Stimulated activated CD4-positive, alpha-beta T cell treated with anti-CD3 and anti-CD28 coated beads, Interleukin-4, amount 100 ng/mL, for 48 hours (primary cell): ENCODE measurements at regions not wholly inside any gene's neighbourhood (a gene's known extent, or its start where the extent isn't known, plus 50 kb on each side); places are given as distances from the start of the nearest gene placed in this dataset.
"Not testable (repeated sequence)": the region's sequence is repeated elsewhere in the genome, so short reads cannot be mapped to it uniquely, and the experiment has no call there.

Experiments used
- DNase-seq, 2 donors: peaks; one replicate each; pipeline ENCODE4 v3.0.0-alpha.2; 2020; ENCODE audit warnings: low read depth in 2 of 2

DNA sequence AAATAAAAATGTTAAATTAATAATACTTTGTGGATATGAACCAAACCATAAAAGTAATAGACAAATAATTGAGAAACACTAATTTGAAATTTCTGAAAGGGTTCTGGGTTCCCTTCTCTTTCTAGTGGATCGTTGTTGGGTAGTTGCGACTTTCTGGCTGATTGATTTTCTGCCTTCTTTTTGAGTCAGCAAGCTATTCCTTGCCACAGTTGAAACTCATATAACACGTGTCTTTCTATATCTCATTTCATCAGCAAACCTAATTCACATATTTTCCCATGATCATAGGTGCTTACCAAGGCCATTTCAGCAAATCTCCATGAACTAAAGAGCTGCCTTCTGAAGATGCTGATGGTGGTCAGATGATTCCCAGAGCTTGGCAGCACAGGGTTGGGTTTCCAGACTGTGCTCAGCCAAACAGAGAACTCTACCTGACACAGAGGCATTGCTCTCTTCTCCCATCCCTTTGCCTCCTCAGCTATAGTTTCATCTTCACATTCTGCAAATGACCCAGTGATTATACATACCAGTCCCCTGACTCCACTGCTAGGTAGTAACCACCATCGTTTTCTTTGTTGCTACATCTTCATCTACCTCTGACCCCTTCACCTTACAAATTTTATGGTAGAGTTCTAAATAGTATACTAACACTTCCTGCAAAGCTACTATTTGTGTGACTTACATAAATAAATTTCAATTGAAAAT is 383.9 kb upstream of the DPH6 start:
- DNase-seq: no peak

DNA sequence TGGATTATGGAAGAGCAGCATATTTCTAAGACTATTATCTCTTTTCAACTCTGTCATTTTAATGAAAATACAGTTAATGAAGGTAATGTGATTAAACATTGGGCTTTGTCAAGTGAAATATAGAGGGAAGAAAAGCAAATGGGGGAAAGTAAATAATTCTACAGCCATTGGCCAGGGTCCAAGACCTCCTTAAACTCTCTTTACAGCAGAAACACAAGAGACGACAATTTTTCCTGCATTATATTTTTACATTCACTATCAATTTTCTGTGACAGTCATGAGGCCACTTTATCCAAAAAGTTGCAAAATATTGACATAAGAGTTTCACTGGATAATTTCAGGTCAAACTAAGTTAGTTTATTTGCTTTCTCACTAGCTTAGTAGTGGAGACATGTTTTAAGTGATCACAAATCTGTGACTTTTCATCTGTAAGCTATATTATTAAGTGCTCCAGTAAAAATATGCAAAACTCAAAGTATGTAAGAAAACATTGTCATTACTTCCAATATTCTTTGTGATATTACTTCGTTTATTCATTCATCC is 385.9 kb upstream of the DPH6 start:
- no peak for DNase-seq

DNA sequence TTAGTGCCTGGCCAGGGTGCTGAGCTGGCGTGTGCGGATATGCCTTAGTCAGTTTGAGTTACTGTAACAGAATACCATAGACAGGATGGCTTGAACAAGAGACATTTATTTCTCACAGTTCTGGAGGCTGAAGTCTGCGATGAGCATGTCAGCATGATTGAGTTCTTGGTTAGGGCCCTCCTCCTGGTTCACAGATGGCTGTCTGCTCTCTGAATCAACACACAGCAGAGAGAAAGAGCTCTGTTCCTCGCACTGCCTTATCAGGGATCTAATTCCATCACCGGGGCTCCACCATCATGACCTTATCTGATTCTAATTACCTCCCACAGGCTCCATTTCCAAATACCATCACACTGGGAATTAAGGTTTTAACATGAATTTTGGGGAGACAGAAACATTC is 386.6 kb upstream of the DPH6 start:
- no peak for DNase-seq

DNA sequence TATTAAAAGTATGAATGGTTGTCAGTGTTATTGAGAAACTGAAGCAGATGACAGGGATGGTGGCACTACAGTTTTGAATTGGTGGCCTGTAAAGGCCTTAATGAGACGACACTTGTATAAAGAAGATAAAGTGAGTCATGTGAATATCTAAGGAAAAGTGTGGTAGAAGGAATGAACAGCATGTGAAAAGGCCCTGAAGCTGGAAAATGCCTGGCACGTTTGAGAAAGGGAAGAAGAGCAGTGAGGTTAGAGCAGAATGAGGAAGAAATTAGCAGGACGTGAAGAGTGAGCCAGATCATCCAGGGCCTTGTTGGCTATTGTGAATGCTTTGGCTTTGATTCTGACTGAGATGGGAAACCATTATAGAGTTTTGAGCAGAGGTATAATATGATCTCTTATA is 387.6 kb upstream of the DPH6 start:
- DNase-seq: no peak

DNA sequence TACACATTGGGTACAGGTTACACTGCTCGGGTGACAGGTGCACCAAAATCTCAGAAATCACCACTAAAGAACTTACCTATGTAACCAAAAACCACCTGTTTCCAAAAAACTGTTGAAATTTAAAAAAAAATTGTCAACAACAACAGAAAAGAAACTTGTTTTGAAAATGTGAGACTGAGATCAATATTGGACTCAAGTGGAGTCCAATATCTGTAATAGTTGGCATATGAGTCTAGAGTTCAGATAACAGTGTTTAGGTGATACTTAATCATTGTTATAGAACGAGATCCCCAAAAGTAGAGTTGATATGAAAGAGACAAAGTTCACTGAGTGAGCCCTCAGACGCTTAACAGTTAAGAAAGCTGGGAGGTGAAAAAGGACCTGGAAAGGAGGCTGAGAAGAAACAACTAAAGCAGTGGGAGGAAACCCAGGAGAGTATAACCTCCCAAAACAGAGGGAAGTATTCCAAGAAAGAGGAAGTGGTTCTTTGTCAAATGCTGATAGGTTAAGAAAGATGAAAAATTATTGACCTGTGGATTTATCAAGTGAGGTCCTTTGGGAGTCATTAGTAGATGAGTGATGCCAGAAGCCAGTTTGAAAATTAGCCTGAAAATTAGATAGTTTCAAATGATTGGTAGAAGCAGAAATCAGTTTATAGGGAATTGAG is 388.6 kb upstream of the DPH6 start:
- DNase-seq: no peak

DNA sequence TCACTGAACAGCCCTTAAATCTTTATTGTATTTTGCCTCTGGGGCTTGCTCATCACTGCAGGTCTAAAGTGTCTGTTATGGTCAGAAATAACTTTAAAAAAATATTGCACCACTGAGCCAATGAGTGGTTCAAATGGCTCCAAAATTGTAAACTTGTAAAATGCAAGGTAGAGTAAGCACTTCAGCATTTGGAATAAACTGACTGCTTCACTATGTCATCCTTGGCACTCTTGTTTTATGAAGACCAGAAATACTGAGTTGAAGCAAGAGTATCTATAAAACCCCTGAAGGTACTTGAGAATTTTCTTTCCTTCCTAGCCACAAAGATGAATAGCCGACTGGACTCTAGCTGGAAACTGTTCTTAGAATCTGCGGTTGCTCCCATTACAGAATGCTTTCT is 390.3 kb upstream of the DPH6 start:
- DNase-seq: no peak

DNA sequence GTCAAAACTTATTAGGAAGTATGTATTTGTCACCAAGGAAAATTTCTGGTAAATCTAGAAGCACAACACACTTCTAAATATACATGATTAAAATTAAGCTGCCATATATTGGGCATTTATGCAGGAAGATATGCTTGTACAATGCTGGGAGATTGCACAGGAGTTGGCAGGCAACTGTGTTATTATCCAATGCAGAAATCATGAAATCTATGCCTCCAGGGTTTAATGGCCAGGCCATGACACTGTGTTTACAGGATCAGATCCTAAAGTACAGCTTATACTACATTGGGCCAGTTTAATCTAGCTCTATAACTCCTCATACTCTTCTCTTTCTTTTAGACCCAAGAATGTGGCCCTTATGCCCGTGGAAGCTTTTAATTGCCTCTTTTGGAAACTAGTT is 391.4 kb upstream of the DPH6 start:
- DNase-seq: no peak

DNA sequence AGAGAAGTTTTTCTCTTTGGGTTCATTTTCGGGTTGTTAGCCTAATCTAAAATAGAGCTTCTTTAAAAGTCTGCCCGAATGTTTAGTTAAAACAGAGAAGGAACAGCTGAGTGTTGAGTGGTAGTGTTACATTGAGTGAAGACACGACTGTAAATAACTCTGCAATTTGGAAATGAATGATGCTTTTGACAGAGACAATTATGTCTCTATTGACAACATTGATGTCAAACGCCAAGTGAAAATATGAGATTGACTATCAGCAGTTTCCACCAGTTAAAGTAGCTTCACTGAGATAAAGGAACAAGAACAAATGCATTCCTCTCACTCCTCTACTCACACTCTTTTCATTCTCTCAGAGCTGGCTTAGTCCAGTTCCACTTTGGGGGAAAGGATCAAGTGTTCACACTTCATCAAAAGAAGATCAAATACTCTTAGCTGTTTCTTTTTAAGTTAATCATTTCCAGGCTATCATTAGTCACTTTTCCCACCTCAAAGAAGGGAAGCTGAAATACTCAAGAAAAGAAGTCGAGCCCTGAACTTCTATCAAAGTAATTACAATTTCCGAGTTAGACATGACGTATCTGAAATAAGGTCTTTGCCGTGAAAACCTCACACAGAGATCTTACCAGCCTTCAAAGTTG is 399.1 kb upstream of the DPH6 start:
- no peak for DNase-seq

DNA sequence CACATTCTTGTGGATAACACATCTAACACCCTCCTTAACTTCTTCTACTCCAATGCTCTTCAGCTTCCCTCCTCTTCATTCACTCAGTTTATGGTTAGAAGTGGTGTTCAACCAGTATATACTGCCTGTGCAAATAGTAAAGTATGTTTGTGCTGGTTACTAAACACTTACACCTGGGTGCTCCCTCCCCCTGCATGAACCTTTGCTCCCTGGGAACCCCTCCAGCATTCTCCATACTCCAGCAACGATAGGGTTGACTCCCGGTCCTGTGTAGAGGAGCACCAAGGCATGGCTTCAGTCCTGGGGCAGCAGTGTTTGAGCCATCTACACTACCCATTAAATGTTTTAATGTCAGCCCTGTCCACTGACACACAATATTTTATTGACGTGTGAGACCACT is 407.5 kb upstream of the DPH6 start:
- no peak for DNase-seq

DNA sequence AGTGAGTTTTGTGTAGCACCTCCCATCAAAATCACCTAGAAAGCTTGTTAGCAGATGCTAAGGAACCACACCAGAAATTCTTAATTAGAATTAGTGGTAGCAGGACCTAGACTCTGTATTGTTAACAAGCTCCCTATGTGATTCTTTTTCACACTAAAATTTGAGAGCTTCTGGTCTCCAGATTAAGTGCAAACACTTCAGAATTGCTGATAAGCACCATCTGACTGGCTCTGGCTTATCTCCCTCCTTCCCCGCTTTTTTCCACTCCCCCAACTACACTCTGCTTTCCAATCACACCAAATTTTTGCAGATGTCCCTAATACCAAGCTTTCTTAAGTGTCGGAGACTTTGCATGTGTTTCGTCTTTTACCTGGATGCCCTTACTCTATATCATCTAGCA is 410.1 kb upstream of the DPH6 start:
- DNase-seq: no peak

DNA sequence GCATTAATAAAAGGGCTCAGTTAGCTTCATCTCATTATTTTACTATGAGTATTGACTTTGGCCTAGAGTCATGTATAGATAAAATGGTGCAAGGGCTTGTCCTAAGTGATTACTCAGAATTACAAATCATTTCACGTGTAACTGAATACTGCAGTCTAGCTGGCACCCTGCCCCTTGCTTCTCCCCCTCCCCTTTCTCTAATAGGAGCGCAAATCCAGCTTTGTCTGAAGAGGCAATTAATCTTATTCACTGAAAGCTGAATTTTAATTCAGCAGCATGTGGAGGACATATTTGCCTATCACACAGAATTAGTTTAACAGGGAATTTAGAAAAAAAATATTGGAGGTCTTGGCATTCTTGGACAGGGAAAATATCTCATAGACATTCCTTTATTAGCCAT is 412.1 kb upstream of the DPH6 start:
- DNase-seq: no peak

DNA sequence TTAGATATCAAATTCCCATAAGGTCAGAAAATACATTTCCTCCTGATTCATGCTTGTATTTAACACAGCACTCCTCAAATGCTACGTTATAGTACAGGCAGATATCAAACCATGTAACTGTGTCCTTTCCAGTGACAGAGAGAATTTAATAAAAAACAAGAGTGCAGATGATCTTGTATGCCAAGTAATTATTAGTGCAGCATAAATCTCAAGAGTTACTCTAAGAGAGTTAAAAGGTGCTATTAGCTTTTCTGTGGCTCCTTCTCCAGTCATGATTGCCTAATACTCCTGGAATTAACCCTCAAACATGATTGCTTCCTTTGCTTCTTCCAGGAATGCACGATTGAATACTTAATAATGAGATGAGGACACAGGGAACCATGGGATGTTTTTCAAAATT is 413.0 kb upstream of the DPH6 start:
- DNase-seq: no peak

DNA sequence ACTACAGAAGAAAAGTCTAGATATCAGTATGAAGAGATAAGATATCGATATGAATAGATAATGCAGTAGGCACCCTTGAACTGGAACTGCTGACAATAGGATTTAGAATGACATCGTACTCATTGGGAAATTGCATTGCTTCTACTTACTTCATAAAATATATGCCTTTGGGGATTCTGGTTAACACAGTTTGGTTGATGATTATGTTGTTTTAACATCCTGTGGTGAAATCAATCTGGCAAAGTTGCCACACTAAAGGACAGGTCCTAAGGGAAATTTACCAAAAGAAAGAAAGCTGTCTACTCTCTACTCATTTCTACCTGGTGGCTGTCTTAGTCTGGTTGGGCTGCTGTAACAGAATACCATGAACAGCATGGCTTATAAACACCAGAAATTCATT is 417.4 kb upstream of the DPH6 start:
- no peak for DNase-seq

DNA sequence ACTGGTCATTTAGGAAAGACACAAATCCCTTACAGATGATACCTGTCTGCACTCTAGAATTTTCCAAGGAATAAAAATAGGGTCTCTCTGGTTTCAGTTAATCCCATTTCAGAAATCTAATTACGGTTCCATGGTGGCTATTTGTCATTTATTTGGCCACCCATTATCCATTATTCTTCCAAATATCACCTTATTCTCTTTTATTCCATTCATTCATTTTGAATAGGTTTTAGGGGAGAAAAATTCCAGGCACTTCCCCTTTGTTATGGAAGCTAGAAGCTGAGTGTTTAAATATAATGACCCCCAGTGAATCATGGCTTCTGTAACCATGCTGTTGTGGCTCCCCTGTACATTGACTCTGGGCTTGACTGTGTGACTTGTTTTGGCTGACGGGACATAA is 420.8 kb upstream of the DPH6 start:
- no peak for DNase-seq

DNA sequence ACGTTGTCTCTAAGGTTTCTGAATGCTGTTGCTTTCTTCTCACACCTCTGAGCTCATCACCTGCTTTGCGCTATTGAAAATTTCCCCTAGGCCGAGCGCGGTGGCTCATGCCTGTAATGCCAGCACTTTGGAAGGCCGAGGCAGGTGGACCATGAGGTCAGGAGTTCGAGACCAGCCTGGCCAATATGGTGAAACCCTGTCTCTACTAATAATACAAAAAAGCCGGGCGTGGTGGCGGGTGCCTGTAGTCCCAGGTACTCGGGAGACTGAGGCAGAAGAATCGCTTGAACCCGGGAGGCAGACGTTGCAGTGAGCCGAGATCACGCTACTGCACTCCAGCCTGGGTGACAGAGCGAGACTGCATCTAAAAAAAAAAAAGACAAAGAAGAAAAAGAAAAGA is 422.0 kb upstream of the DPH6 start:
- DNase-seq: not testable (repeated sequence)

DNA sequence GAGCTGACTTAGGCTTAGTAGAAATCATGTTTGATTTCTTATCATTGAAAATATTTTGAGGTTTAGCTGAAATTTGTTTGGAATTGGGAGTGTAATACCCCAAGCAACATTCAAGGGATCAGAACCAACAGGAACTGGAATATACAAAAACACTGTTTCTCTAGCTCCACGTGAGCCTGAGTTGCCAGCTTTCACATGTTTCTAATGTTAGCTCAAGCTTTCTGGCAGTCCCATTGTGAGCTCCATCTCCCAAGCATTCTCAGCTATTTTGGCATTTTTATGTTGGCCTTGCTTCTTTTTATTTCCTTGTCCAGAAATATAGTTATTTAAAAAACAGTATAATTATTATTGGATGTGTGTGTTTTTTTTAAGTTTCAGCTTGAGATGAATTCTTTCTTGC is 427.1 kb upstream of the DPH6 start:
- DNase-seq: no peak

DNA sequence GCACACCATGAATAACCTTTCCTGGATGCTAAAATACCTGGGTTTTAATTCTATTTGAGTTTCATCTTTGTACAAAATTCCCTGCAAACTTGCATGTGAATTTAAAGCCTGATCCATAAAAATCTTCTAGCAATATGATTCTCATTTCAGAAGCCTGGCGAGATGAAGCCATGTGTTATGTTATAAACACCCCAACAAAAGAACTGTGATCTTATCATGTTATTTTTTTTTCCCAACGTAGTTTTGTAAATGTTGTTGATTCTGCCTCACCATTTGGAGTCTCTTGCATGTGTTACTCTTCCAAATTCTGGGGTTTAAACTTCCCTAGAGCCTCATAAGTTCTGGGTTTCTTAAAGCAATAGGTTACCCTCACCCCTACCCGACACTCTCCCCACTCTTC is 428.1 kb upstream of the DPH6 start:
- DNase-seq: no peak

DNA sequence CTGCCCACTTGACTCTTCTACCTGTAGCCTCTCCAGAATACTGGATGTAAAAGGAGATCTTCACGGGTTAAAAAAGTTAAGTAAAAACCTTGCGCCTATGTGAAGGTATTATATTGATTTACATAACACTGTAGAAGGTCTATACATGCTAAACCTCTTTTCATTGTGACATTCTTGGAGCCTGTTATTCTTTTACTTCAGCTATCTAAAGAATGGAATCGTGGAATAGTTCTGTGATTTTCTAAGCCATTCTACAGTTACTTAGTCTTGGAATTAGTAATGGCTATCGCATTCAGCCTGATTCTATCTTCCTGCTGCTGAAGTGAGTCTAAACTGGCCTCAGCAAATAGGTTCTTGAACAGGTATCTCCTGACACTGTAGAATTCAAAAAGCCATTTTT is 430.0 kb upstream of the DPH6 start:
- no peak for DNase-seq

DNA sequence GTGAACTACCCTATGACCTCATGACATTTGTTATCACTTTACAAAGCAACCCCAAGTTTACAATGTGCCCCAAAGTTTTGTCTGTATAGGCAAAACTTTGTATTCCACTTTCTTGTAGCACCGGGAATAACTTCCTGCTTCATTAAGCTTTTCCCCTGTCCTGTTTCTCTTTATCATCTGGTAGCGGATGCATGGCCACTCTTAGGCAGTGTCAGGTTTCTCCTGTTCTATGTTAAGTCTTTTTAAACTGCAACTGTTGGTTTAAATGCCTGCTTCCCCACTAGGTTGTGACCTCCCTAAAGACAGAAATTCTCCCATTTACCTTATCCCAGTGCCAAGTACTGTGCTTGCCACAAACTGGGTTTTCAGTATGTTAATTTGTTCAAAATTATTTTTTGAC is 433.6 kb upstream of the DPH6 start:
- no peak for DNase-seq

DNA sequence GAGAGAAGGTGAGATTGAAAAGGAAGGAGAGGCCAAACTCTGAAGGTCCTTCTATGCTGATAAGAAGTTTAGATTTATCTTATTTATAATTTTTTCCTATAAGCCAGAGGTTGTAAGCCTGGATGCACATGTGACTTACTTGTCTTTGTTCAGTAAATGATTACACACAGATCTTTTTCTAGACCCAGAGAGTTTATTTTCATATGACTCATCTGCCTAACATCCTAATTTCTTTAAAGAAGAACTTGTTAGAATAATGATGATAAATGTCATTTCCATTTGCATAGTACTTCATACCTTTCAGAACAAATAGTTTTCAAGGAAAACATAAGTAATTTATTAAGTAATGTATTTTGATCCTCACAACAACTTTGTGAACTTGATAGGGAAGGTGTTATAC is 434.8 kb upstream of the DPH6 start:
- DNase-seq: no peak

DNA sequence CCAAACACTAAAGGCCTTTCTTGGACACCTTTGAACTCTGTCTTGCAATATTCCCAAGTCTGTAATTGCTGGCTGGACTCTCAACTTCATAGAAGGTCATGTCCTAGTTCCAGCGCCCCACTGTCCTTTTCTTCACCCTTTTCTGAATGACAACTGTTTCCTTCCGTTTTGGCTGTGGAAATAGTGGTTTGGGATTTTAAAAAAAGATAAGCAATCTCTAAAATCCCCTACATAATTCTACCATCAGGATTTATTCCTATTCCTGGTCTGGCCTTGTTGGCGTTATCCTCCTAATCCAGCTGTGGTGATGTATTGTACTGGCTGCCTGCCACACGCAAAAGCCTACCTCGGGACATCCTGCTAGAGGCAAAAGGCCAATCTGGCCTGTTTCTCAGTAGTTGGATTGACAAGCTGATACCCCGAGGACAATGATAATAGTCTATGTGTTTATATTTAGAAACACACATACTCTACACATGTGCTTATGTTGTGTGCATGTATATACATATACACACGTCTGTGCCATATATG is 440.3 kb upstream of the DPH6 start:
- DNase-seq: no peak

DNA sequence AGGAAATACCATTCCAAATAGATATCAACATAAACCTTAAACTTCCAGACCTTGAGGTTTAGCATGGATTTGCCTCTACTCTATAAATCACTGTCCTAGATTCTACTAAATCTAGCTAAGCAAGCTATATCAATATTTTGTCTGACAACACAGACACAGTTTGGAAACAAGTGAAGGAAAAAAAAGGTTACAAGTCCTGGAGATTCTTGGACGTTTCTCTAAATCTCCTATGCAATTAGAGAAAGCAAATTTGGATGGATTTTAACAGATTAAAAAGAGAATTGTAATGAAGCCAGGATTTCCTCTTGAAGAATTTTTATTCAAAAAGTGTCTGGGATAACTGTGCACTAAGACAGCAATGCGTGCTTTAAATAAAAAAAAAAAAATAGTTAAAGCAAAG is 441.1 kb upstream of the DPH6 start:
- DNase-seq: no peak

DNA sequence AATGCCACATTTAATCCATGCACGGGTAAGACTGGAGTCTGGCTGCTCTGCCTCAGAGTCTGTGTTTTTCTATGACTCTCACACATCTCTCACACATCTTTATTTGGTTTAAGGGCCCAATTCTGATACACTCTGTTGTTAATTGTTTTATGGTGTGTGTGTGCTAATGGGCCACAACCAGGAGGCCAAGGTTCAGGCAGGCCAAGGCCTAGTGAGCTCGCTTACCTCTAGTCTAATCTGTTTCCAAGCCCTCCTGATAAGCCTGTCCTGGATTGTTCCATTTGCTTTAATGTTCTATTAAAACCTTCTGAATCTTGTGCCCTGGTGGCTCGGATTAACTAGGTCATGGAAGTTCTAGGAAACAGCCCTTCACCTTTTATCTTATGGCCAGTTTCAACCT is 445.4 kb upstream of the DPH6 start:
- no peak for DNase-seq
